ENCODE measurements at regions not wholly inside any gene's neighbourhood (a gene's known extent, or its start where the extent isn't known, plus 50 kb on each side); places are given as distances from the start of the nearest gene placed in this dataset.

- Histone ChIP-seq H3K14ac (replicated peaks; ENCODE audit: low read depth, low read length) (no peak overlapping the region), H2AK5ac (ENCODE audit: low read depth, low read length) (no peak overlapping the region), H4K5ac (ENCODE audit: low read depth, low read length) (no peak overlapping the region), H3K27me3 (ENCODE audit: control insufficient read depth, insufficient read depth, low read length) (no peaks in the 10 kb centered on the region), H4K20me1 (ENCODE audit: insufficient read depth, low read length) (no peaks in the 10 kb centered on the region), H2AFZ (replicated peaks; ENCODE audit: low read length, poor library complexity) (no peak overlapping the region), H3K4me1 (ENCODE audit: control insufficient read depth, insufficient read depth, low read length) (no peaks in the 10 kb centered on the region), H3K36me3 (ENCODE audit: control insufficient read depth, insufficient read depth, low read length) (no peaks in the 10 kb centered on the region), H3K4me2 (ENCODE audit: low read depth, low read length) (no peak overlapping the region), H2BK120ac (ENCODE audit: low read depth, low read length) (no peak overlapping the region), H3K9ac (ENCODE audit: low read depth, low read length) (no peak overlapping the region), H3K23ac (ENCODE audit: low read depth, low read length) (no peak overlapping the region), H3K4me3 (ENCODE audit: insufficient read depth, low read depth, low read length) (no peak overlapping the region), H4K91ac (ENCODE audit: insufficient read depth, low read depth, low read length) (no peak overlapping the region), H3K27ac (ENCODE audit: insufficient read depth, low read length) (no peak overlapping the region), H3K4ac (ENCODE audit: low read depth, low read length) (no peak overlapping the region), H3K56ac (ENCODE audit: extremely low read depth, insufficient read depth, low read length) (no peak overlapping the region), H3K79me1 (ENCODE audit: low read depth in 1 of 2, low read length in 2 of 2) (no peaks in the 10 kb centered on the region), H2BK5ac (ENCODE audit: low read depth, low read length, poor library complexity, severe bottlenecking) (no peak overlapping the region), H3K9me1 (ENCODE audit: insufficient read depth, low read length) (no peaks in the 10 kb centered on the region), H2AK9ac (replicated peaks; ENCODE audit: low read depth, low read length, poor library complexity) (no peak overlapping the region), H3K18ac (ENCODE audit: low read depth, low read length) (no peak overlapping the region), H2BK20ac (ENCODE audit: low read depth, low read length) (no peak overlapping the region), H2BK15ac (ENCODE audit: low read depth, low read length) (no peak overlapping the region), H4K8ac (ENCODE audit: low read depth in 2 of 2, low read length in 2 of 2) (no peak overlapping the region), H3K9me3 (ENCODE audit: control insufficient read depth, insufficient read depth, low read length) (no peaks in the 10 kb centered on the region)
- ChIA-PET POLR2A (ENCODE audit: unreplicated experiment) (no interaction called here), CTCF (interaction anchor here (0.6 kb wide), 1 partner anchor 232 kb away, joined by 3 read pairs; no protein-coding TSS in a partner anchor)
- DNase-seq (no peak), ATAC-seq (ENCODE audit: low read depth) (no peak)
- dilution Hi-C loops (cut with HindIII; ENCODE audit: low sequenced_read_pairs, unreplicated experiment) (no loop called here), in situ Hi-C loops (cut with MboI; ENCODE audit: low sequenced_read_pairs) (no loop called here), intact Hi-C loops (cut with micrococcal nuclease) (no loop called here)
- BruUV-seq (replicated peaks) = no TSS peak
- WGBS, 2 experiments (ENCODE audit: extremely low coverage in 2 of 2, insufficient read length in 1 of 2) = 100% methylated on average over 1 of the region's 2 CpGs; no CpG with 5 or more reads in 1 of the 2 experiments
- TF ChIP-seq BHLHE40 (IDR thresholded peaks at IDR 0.05; ENCODE audit: low read depth, low read length) (no peak), MAFK (IDR thresholded peaks at IDR 0.05; ENCODE audit: low read depth, low read length) (no peak), FOS (IDR thresholded peaks at IDR 0.05; ENCODE audit: low read depth, low read length) (no peak), CEBPB (IDR thresholded peaks at IDR 0.05; ENCODE audit: low read depth, low read length) (no peak), RCOR1 (IDR thresholded peaks at IDR 0.05; ENCODE audit: insufficient replicate concordance, low read length) (no peak), MXI1 (IDR thresholded peaks at IDR 0.05; ENCODE audit: borderline replicate concordance, low read depth, low read length) (no peak), RAD21 (IDR thresholded peaks at IDR 0.05; ENCODE audit: low read length) (no peak), CHD1 (IDR thresholded peaks at IDR 0.05; ENCODE audit: low read depth, low read length) (no peak), MAZ (IDR thresholded peaks at IDR 0.05; ENCODE audit: borderline replicate concordance, low read depth, low read length) (no peak), POLR2A (IDR thresholded peaks at IDR 0.05; ENCODE audit: low read depth, low read length) (no peak), NFE2L2 (IDR thresholded peaks at IDR 0.05; ENCODE audit: low read depth, low read length) (no peak), SMC3 (IDR thresholded peaks at IDR 0.05; ENCODE audit: low read depth, low read length) (no peak)
- TF ChIP-seq, protein P1, sequence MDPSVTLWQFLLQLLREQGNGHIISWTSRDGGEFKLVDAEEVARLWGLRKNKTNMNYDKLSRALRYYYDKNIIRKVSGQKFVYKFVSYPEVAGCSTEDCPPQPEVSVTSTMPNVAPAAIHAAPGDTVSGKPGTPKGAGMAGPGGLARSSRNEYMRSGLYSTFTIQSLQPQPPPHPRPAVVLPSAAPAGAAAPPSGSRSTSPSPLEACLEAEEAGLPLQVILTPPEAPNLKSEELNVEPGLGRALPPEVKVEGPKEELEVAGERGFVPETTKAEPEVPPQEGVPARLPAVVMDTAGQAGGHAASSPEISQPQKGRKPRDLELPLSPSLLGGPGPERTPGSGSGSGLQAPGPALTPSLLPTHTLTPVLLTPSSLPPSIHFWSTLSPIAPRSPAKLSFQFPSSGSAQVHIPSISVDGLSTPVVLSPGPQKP (IDR thresholded peaks at IDR 0.05; ENCODE audit: borderline replicate concordance, low read depth, low read length) = no peak
- TF ChIP-seq, protein P2, sequence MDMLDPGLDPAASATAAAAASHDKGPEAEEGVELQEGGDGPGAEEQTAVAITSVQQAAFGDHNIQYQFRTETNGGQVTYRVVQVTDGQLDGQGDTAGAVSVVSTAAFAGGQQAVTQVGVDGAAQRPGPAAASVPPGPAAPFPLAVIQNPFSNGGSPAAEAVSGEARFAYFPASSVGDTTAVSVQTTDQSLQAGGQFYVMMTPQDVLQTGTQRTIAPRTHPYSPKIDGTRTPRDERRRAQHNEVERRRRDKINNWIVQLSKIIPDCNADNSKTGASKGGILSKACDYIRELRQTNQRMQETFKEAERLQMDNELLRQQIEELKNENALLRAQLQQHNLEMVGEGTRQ (IDR thresholded peaks at IDR 0.05; ENCODE audit: low read depth, low read length) = no peak
- TF ChIP-seq, protein P3, sequence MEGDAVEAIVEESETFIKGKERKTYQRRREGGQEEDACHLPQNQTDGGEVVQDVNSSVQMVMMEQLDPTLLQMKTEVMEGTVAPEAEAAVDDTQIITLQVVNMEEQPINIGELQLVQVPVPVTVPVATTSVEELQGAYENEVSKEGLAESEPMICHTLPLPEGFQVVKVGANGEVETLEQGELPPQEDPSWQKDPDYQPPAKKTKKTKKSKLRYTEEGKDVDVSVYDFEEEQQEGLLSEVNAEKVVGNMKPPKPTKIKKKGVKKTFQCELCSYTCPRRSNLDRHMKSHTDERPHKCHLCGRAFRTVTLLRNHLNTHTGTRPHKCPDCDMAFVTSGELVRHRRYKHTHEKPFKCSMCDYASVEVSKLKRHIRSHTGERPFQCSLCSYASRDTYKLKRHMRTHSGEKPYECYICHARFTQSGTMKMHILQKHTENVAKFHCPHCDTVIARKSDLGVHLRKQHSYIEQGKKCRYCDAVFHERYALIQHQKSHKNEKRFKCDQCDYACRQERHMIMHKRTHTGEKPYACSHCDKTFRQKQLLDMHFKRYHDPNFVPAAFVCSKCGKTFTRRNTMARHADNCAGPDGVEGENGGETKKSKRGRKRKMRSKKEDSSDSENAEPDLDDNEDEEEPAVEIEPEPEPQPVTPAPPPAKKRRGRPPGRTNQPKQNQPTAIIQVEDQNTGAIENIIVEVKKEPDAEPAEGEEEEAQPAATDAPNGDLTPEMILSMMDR (conservative IDR thresholded peaks at IDR 0.05; ENCODE audit: low read depth, low read length) = no peak
Measured at GRCh38 chr13:105389373-105389772, 1146.1 kb downstream of the EFNB2 start.

All from IMR-90 (cell line).